ENCODE measurements at regions not wholly inside any gene's neighbourhood (a gene's known extent, or its start where the extent isn't known, plus 50 kb on each side); places are given as distances from the start of the nearest gene placed in this dataset.
A peak's percentile ranks its signal among the peaks of the same experiment; 100 is the strongest.

- in situ Hi-C loops (cut with HindIII; ENCODE audit: low sequenced_read_pairs): no loop called here
- no peak overlapping the region for H3K4me3 ChIP-seq (ENCODE audit: low read depth, low read length)
- DNase-seq (ENCODE audit: low read depth): no peak
- TF ChIP-seq, protein P1, sequence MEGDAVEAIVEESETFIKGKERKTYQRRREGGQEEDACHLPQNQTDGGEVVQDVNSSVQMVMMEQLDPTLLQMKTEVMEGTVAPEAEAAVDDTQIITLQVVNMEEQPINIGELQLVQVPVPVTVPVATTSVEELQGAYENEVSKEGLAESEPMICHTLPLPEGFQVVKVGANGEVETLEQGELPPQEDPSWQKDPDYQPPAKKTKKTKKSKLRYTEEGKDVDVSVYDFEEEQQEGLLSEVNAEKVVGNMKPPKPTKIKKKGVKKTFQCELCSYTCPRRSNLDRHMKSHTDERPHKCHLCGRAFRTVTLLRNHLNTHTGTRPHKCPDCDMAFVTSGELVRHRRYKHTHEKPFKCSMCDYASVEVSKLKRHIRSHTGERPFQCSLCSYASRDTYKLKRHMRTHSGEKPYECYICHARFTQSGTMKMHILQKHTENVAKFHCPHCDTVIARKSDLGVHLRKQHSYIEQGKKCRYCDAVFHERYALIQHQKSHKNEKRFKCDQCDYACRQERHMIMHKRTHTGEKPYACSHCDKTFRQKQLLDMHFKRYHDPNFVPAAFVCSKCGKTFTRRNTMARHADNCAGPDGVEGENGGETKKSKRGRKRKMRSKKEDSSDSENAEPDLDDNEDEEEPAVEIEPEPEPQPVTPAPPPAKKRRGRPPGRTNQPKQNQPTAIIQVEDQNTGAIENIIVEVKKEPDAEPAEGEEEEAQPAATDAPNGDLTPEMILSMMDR (IDR thresholded peaks at IDR 0.05; ENCODE audit: low read depth, low read length, missing control alignments): no peak
These were observed 192.8 kb upstream of the GAS1 start for GRCh38 chr9:87140142-87140541.

GRCh38 chr9:87140605-87141109, 193.4 kb upstream of the GAS1 start:
- in situ Hi-C loops (cut with HindIII; ENCODE audit: low sequenced_read_pairs): no loop called here

DNA sequence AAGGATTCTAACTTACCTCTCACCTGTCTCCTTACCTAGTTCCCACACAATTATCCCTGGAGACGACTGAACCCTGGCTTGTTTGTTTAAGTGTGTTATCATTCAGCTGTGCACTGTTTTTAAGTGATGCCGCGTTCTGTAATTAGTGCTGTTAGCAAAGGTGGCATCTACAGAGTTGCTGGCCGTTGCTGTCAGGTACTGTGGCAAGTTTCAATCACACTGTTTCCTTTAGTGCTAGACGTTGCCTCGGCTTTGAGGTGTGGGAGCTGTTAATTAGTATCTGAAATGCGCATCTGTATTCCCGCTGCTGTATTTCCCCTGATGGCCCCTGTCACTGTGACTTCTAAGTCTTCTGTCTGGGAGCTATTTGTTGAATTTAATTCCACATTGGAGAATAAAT, 193.8 kb upstream of the GAS1 start:
- H3K4me3 ChIP-seq (ENCODE audit: low read depth, low read length): no peak overlapping the region
- in situ Hi-C loops (cut with HindIII; ENCODE audit: low sequenced_read_pairs): no loop called here
- no peak for DNase-seq (ENCODE audit: low read depth)

More at GRCh38 chr9:87140605-87141109, 193.4 kb upstream of the GAS1 start:
- no peak overlapping the region for H3K4me3 ChIP-seq (ENCODE audit: low read depth, low read length)
- no peak for DNase-seq (ENCODE audit: low read depth)
- TF ChIP-seq, protein P1 (IDR thresholded peaks at IDR 0.05; ENCODE audit: low read depth, low read length, missing control alignments): no peak

DNA sequence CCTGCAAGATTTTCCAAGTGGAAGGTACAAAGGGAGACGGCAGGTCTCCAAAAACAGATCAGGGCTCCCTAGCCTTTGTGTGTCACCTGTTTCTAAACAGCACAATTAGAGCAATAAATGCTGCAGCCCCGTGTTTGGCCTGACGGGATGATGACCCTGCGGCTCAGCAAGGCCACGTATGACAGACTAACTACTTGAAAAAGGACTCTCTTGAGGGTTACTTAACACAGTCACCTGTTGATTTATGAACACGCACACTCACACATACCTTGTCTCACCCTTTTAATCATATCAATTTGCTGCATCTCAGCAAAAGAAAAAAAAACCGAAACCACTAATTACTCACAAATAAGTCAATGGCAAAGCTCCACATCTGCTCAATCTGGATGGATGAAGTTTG, 199.6 kb upstream of the GAS1 start:
- in situ Hi-C loops (cut with HindIII; ENCODE audit: low sequenced_read_pairs): no loop called here
- DNase-seq (ENCODE audit: low read depth): no peak
- TF ChIP-seq, protein P1 (IDR thresholded peaks at IDR 0.05; ENCODE audit: low read depth, low read length, missing control alignments): no peak
- H3K4me3 ChIP-seq (ENCODE audit: low read depth, low read length): no peak overlapping the region

More for the DNA sequence above, 193.8 kb upstream of the GAS1 start:
- TF ChIP-seq, protein P1 (IDR thresholded peaks at IDR 0.05; ENCODE audit: low read depth, low read length, missing control alignments): no peak

- TF ChIP-seq, protein P1 (IDR thresholded peaks at IDR 0.05; ENCODE audit: low read depth, low read length, missing control alignments): no peak
- in situ Hi-C loops (cut with HindIII; ENCODE audit: low sequenced_read_pairs): no loop called here
- H3K4me3 ChIP-seq (ENCODE audit: low read depth, low read length): no peak overlapping the region
- no peak for DNase-seq (ENCODE audit: low read depth)
These were observed 200.5 kb upstream of the GAS1 start for GRCh38 chr9:87147839-87148238.

DNA sequence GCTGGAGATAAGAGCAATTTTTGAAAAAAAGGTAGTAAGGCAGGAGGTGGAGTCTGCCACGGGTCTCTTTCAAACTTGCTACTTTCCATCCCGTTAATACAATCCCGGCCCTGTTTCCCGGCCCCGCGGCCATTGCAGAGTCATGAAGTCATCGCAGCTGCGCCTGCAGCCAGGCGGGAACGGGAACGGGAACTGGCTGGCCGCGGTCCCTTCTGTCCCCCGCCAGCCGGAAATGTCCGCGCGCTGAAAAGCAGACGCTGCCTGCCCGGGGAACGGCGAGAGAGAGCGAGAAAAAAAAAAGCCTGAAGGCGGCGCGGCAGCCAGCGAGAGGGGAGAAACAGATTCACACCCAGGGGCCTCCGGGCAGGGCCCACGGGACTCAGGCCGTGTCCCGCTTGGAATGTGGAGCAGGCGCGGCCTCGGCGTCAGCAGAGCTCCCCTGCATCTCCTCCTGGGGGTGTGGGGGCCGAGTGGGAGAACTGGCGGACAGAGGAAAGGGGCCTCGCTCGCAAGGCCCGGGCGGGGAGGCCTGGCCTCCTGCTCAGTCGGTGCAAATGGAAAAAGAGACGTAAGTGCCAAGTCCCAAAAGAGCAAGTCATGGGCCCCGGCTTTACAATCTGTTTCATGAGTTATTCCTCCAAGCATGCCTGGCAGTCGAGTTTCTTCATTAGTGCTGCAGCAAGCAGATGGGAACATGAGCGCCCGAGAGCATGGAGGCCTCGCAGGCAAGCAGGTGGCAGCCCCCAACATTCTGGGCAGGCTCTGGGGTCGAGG, 201.2 kb upstream of the GAS1 start:
- H3K4me3 ChIP-seq (ENCODE audit: low read depth, low read length): peak overlapping the region; percentile 6
- peak; percentile 22 for DNase-seq (ENCODE audit: low read depth)
- in situ Hi-C loops (cut with HindIII; ENCODE audit: low sequenced_read_pairs): no loop called here
- TF ChIP-seq, protein P1 (IDR thresholded peaks at IDR 0.05; ENCODE audit: low read depth, low read length, missing control alignments): peak; percentile 18

All from astrocyte of the cerebellum (primary cell).